Neural cell (in vitro differentiated cells): ENCODE measurements at regions not wholly inside any gene's neighbourhood (a gene's known extent, or its start where the extent isn't known, plus 50 kb on each side); places are given as distances from the start of the nearest gene placed in this dataset.

Source experiments
- H2AFZ ChIP-seq: fragments of 200-600, 300-800 bp; sonication (generic), shearing (Covaris generic); 2 replicates; pipeline ENCODE4 v1.6.0; 2014; ENCODE audit warnings: low read depth, mild to moderate bottlenecking, antibody characterized with exemption, low read length, moderate library complexity
- H3F3A ChIP-seq: fragments of 200-600 bp; shearing (Covaris generic); 2 replicates; pipeline ENCODE4 v1.6.1; 2016; ENCODE audit warnings: mild to moderate bottlenecking, moderate library complexity, mixed read lengths, antibody characterized with exemption, low read length; ENCODE audit not compliant: insufficient read depth, poor library complexity, severe bottlenecking
- H3K27ac ChIP-seq: fragments of 200-600, 300-800 bp; sonication (generic), shearing (Covaris generic); 2 replicates; pipeline ENCODE4 v1.5.1; 2014; ENCODE audit warnings: mild to moderate bottlenecking, low read length, moderate library complexity
- H3K27me3 ChIP-seq: fragments of 300-800, 200-600 bp; sonication (generic), shearing (Covaris generic); 2 replicates; pipeline ENCODE4 v1.6.0; 2014; ENCODE audit warnings: mild to moderate bottlenecking, low read depth, low read length, moderate library complexity; ENCODE audit not compliant: insufficient read depth
- H3K36me3 ChIP-seq: fragments of 300-800, 200-600 bp; sonication (generic), shearing (Covaris generic); 2 replicates; pipeline ENCODE4 v1.5.1; 2014; ENCODE audit warnings: mild to moderate bottlenecking, antibody characterized with exemption, low read length, moderate library complexity; ENCODE audit not compliant: insufficient read depth
- H3K4me2 ChIP-seq: fragments of 300-800, 200-600 bp; sonication (generic), shearing (Covaris generic); 2 replicates; pipeline ENCODE4 v1.6.0; 2014; ENCODE audit warnings: mild to moderate bottlenecking, low read length
- H3K4me3 ChIP-seq: fragments of 300-800, 200-600 bp; sonication (generic), shearing (Covaris generic); 2 replicates; pipeline ENCODE4 v1.5.1; 2014; ENCODE audit warnings: mild to moderate bottlenecking, low read length, moderate library complexity
- H3K79me2 ChIP-seq: fragments of 200-600 bp; shearing (Covaris generic); replicated peaks from 2 replicates; pipeline ENCODE4 v1.6.0; 2014; ENCODE audit warnings: mild to moderate bottlenecking, low read length, moderate library complexity; ENCODE audit not compliant: insufficient read depth
- H3K9ac ChIP-seq: fragments of 300-800, 200-600 bp; sonication (generic), shearing (Covaris generic); 2 replicates; pipeline ENCODE4 v1.6.1; 2016; ENCODE audit warnings: mild to moderate bottlenecking, low read length, mixed read lengths
- H3K9me2 ChIP-seq: fragments of 200-600 bp; shearing (Covaris generic); 2 replicates; pipeline ENCODE4 v1.6.1; 2016; ENCODE audit warnings: mild to moderate bottlenecking, low read length, mixed read lengths; ENCODE audit not compliant: insufficient read depth
- H3K9me3 ChIP-seq: fragments of 200-600, 300-800 bp; sonication (generic), shearing (Covaris generic); 2 replicates; pipeline ENCODE4 v1.6.1; 2016; ENCODE audit warnings: mild to moderate bottlenecking, mixed run types, low read length, moderate library complexity, mixed read lengths
- H4K20me1 ChIP-seq: fragments of 200-600 bp; shearing (Covaris generic); 2 replicates; pipeline ENCODE4 v1.6.1; 2016; ENCODE audit warnings: mild to moderate bottlenecking, mixed run types; ENCODE audit not compliant: insufficient read depth
- EP300 ChIP-seq: fragments of 450-650 bp; conservative IDR thresholded peaks from 2 replicates; pipeline ENCODE4 v1.6.1; 2014; ENCODE audit warnings: antibody characterized with exemption, mild to moderate bottlenecking, moderate library complexity; ENCODE audit not compliant: poor library complexity, severe bottlenecking
- EZH2 ChIP-seq: fragments of 200-600, 300-800 bp; shearing (Covaris generic), sonication (generic); IDR thresholded peaks from 2 replicates; pipeline ENCODE4 v1.6.1; 2014; ENCODE audit warnings: antibody characterized with exemption, low read length, borderline replicate concordance, mild to moderate bottlenecking; ENCODE audit not compliant: insufficient read depth, poor library complexity, severe bottlenecking
- MXI1 ChIP-seq: fragments of 450-650 bp; conservative IDR thresholded peaks from 2 replicates; pipeline ENCODE4 v1.6.1; 2014; ENCODE audit warnings: antibody characterized with exemption, mild to moderate bottlenecking; ENCODE audit not compliant: poor library complexity, severe bottlenecking
- POLR2AphosphoS5 ChIP-seq: IDR thresholded peaks from 2 replicates; pipeline ENCODE4 v1.6.1; 2012
- RAD21 ChIP-seq: fragments of 450-650 bp; conservative IDR thresholded peaks from 2 replicates; pipeline ENCODE4 v1.6.1; 2014; ENCODE audit warnings: antibody characterized with exemption, mild to moderate bottlenecking, moderate library complexity
- SMC3 ChIP-seq: fragments of 450-650 bp; conservative IDR thresholded peaks from 2 replicates; pipeline ENCODE4 v1.6.1; 2014; ENCODE audit warnings: antibody characterized with exemption, mild to moderate bottlenecking, moderate library complexity; ENCODE audit not compliant: poor library complexity
- TAF1 ChIP-seq: IDR thresholded peaks from 2 replicates; pipeline ENCODE4 v1.6.1; 2012; ENCODE audit warnings: low read depth
- TF ChIP-seq, protein P1 (sequence below): fragments of 450-650 bp; IDR thresholded peaks from 2 replicates; pipeline ENCODE4 v1.5.1; 2014; ENCODE audit warnings: antibody characterized with exemption, mild to moderate bottlenecking, moderate library complexity; ENCODE audit not compliant: poor library complexity, severe bottlenecking
- TF ChIP-seq, protein P2 (sequence below): IDR thresholded peaks from 2 replicates; pipeline ENCODE4 v1.6.1; 2012; ENCODE audit warnings: borderline replicate concordance

- Histone ChIP-seq H3K9me3 (no peaks in the 10 kb centered on the region), H4K20me1 (no peaks in the 10 kb centered on the region), H3K4me2 (no peak overlapping the region), H3K27ac (no peak overlapping the region), H3K36me3 (no peaks in the 10 kb centered on the region), H3K4me3 (no peak overlapping the region), H3K79me2 (peaks cover 36% of the 10 kb centered on the region), H3F3A (no peaks in the 10 kb centered on the region), H3K9me2 (no peaks in the 10 kb centered on the region), H2AFZ (no peak overlapping the region), H3K9ac (no peak overlapping the region), H3K27me3 (no peaks in the 10 kb centered on the region)
- TF ChIP-seq TAF1 (no peak), SMC3 (no peak), EP300 (no peak), RAD21 (no peak), EZH2 (no peak), POLR2AphosphoS5 (no peak), MXI1 (no peak)
- TF ChIP-seq, protein P1, sequence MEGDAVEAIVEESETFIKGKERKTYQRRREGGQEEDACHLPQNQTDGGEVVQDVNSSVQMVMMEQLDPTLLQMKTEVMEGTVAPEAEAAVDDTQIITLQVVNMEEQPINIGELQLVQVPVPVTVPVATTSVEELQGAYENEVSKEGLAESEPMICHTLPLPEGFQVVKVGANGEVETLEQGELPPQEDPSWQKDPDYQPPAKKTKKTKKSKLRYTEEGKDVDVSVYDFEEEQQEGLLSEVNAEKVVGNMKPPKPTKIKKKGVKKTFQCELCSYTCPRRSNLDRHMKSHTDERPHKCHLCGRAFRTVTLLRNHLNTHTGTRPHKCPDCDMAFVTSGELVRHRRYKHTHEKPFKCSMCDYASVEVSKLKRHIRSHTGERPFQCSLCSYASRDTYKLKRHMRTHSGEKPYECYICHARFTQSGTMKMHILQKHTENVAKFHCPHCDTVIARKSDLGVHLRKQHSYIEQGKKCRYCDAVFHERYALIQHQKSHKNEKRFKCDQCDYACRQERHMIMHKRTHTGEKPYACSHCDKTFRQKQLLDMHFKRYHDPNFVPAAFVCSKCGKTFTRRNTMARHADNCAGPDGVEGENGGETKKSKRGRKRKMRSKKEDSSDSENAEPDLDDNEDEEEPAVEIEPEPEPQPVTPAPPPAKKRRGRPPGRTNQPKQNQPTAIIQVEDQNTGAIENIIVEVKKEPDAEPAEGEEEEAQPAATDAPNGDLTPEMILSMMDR: no peak
- TF ChIP-seq, protein P2, sequence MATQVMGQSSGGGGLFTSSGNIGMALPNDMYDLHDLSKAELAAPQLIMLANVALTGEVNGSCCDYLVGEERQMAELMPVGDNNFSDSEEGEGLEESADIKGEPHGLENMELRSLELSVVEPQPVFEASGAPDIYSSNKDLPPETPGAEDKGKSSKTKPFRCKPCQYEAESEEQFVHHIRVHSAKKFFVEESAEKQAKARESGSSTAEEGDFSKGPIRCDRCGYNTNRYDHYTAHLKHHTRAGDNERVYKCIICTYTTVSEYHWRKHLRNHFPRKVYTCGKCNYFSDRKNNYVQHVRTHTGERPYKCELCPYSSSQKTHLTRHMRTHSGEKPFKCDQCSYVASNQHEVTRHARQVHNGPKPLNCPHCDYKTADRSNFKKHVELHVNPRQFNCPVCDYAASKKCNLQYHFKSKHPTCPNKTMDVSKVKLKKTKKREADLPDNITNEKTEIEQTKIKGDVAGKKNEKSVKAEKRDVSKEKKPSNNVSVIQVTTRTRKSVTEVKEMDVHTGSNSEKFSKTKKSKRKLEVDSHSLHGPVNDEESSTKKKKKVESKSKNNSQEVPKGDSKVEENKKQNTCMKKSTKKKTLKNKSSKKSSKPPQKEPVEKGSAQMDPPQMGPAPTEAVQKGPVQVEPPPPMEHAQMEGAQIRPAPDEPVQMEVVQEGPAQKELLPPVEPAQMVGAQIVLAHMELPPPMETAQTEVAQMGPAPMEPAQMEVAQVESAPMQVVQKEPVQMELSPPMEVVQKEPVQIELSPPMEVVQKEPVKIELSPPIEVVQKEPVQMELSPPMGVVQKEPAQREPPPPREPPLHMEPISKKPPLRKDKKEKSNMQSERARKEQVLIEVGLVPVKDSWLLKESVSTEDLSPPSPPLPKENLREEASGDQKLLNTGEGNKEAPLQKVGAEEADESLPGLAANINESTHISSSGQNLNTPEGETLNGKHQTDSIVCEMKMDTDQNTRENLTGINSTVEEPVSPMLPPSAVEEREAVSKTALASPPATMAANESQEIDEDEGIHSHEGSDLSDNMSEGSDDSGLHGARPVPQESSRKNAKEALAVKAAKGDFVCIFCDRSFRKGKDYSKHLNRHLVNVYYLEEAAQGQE: no peak
Measured at GRCh38 chr6:56821005-56821432, 133.9 kb upstream of the BEND6 start.

DNA sequence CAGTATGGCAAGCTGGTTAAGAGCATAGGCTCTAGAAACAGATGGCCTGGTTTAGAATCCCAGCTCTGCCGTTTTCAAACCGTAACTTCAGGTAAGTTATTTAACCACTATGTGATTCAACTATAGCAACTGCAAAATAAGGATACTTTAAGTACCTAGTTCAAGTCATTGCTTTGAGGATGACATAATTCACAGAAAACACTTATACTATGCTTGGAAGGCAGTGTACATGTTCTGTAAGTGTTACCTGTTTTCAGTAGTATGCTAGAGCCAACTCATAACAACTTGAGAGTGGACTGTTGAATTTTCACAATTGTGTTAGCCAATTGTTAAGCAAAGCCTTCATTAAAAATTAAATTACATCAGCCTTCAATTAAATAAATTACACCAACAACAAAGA lies 134.8 kb upstream of the BEND6 start:
- no peaks in the 10 kb centered on the region for H3F3A ChIP-seq
- no peak for TF ChIP-seq RAD21
- TF ChIP-seq EP300: no peak
- TF ChIP-seq, protein P2: no peak
- TF ChIP-seq MXI1: no peak
- TF ChIP-seq EZH2: no peak
- no peak for TF ChIP-seq POLR2AphosphoS5
- TF ChIP-seq, protein P1: no peak
- TF ChIP-seq SMC3: no peak
- TF ChIP-seq TAF1: no peak
- H3K4me3 ChIP-seq: no peak overlapping the region
- no peaks in the 10 kb centered on the region for H3K27me3 ChIP-seq
- no peaks in the 10 kb centered on the region for H3K36me3 ChIP-seq
- H3K27ac ChIP-seq: no peak overlapping the region
- H3K4me2 ChIP-seq: no peak overlapping the region
- no peaks in the 10 kb centered on the region for H3K9me3 ChIP-seq
- no peaks in the 10 kb centered on the region for H3K9me2 ChIP-seq
- no peak overlapping the region for H3K9ac ChIP-seq
- H2AFZ ChIP-seq: no peak overlapping the region
- H4K20me1 ChIP-seq: no peaks in the 10 kb centered on the region
- H3K79me2 ChIP-seq: peaks cover 30% of the 10 kb centered on the region
